ENCODE measurements at regions not wholly inside any gene's neighbourhood (a gene's known extent, or its start where the extent isn't known, plus 50 kb on each side); places are given as distances from the start of the nearest gene placed in this dataset.

GRCh38 chr1:222233444-222234158 is 314.3 kb downstream of the HHIPL2 start:
- DNase-seq, result no peak

- no peak for DNase-seq
Measured at GRCh38 chr1:222232842-222233241, 315.1 kb downstream of the HHIPL2 start.

GRCh38 chr1:222229672-222230312 is 318.1 kb downstream of the HHIPL2 start:
- no peak for DNase-seq

DNA sequence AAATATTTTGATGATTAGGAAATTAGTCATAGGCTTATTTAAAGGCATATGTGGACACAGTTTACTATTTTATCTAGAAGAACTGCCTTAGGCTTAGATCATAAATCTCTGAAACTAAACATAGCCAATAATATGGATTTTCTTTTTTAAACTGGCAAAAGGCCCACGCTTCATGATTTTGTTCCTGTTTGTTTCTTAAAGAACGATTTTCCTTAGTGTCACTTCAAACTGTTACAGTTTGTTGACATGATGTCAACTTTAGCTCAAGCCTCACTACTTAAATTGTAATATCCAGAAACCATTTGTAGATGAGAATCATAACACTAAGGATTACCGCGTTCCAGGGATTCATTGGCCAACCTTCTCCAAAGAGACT is 322.6 kb downstream of the HHIPL2 start:
- no peak for DNase-seq

DNA sequence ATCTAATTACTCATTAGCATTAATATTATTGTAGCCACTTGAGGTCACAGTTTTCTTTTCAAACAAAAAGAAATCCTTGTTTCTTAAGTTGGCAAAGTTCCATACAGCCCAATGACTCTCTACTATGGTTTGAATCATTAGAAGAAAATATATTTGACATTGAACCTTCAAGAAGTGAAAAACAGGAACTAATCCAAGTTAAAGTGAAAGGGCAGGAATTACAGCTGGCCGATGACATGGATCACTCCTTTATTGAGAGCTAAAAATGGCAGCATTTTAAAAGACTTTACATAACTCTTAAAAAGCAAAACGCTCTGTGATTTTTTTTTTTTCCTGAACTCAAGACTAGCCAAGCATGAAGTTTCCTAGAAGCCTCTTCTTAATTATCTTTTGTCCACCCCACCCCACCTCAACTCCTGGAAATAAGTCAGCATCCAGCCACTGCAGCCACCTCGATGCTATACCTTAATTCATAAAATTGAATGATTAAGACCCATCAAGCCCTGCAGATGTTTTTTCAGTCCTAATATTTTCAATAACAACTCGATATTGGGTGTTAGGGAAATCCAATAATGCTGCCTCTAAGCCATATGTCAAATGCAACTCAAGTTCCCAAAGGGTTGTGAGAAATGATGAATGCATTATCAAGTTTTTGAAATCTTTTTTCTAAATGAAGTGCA is 323.1 kb downstream of the HHIPL2 start:
- peak; percentile 14 for DNase-seq

DNA sequence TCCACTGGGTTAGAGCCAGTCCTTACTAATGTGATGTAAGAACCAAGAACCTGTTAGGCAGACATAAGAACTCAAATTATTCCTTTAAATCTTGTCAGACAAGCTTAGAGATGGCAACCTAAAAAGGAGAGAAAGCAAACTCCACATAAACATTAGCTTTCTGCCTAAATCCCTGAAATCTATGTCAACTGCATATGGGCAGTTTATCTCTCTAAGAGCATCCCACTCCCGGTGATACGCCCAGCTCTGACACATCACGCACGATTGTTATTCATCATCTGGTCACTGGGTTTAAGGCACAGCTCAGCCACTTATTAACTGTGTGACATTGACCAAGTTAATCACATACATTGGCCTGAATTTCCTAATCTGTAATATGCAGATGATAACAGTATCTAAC is 323.7 kb downstream of the HHIPL2 start:
- DNase-seq, result no peak

DNA sequence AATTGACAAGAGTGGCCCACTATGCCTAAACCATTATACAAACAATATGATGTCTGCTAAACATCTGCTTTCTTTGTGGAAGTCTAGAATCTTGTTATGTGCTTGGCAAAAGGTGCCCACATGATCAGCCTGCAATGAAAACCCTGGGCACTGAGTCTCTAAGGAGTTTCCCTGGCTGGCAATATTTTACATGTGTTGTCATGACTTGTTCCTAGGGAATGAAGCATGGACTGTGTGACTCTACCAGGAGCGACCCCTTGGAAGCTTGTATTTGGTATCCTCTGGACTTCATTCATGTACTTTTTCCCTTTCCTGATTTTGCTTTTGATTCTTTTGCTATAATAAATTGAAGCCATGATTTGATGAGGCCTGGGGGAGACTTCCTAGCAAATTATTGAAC is 324.9 kb downstream of the HHIPL2 start:
- no peak for DNase-seq

DNA sequence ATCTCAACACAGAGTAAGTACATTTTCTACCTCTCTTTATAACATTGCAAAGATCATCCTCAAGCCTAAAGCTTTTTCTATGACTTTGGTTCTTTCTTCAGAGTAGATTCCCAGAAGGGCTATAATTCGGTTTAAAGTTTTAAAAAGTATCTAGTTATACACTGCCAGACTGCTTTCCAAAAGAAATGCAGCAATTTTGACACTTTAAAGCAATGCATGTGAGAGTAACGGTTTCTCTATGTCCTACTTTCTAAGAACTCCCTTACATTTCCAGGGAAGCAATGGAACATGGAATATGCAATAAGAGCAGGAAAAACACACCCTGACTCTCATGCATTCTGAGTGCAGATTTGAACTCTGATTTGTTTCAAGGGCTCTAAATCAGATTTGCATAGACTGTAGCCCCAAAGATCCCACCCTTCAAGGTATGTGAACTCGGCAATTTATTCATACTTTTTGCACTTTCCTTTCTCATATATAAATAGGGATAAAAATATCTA is 331.6 kb downstream of the HHIPL2 start:
- no peak for DNase-seq

GRCh38 chr1:222210776-222211175 is 337.1 kb downstream of the HHIPL2 start:
- no peak for DNase-seq

- no peak for DNase-seq
Measured at GRCh38 chr1:222204475-222204874, 343.4 kb downstream of the HHIPL2 start.

DNA sequence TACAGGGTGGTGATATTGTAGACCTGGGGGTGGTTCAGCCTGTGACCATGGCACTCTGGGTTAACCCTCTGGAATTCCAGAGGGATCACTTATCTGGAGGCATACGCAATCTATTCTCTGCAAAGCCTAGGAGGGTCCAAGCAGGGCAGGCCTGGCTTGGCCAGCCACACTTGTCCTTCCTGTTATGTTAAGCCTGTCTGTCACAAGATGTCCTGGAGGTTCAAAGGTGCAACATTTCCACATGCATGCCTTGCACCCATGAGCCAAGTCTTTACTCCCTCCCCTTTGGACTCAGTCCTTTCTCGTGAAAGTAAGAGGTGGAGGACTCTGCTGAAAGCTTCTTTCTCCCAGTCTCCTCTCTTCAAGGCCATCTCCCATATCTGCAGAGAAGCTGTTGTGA is 345.1 kb downstream of the HHIPL2 start:
- DNase-seq, result no peak

DNA sequence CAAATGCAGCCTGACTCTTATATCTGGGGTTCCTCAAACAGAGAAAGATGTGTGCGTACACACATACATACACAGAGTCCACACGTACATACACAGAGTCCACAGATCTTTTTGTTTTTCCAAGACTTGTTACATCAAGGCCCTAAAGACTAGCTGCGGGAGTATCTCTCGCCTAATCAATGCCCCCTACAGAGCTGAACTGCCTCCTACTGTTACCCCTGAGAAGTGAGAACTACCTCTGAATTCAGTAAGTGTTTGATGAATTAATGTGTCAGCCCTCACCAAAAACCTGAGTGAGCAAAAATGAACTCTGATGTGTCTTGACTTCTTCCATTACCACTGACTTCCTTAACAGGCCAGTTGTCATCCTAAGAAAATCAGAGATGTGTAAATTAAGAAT is 351.2 kb downstream of the HHIPL2 start:
- no peak for DNase-seq

GRCh38 chr1:222196288-222196687 is 351.6 kb downstream of the HHIPL2 start:
- DNase-seq, result no peak

DNA sequence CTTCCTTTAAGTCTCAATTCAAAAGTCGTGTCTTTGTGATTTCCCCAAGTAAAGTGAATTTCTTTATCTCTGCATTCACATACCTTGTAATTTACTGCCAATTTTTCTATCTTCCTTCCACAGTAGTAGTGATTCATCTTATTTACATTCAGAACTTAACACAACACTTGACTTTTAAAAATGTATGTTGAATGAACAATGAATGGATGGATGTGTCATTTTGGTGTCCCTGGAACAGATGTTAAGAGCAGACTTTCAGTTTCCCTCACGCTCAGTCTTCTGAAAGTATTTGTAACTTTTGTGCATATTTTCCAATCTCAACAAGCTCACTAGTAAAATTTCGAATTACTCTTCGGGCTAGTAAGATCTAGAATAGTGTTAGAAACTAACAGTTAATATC is 352.0 kb downstream of the HHIPL2 start:
- no peak for DNase-seq

DNA sequence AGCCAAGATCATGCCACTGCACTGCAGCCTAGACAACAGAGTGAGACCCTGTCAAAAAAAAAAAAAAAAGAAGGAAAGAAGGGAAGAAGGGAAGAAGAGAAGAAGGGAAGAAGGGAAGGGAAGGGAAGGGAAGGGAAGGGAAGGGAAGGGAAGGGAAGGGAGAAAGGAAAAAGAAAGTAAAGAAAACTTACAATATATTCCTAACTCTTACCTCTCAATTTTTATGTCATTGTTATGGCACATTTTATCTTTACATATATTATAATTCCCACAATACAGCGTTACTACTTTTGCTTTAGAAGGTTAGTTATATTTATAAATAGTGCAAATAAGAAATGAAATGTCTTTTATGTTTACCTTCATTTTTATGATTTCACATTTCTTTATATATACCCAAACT is 358.7 kb downstream of the HHIPL2 start:
- DNase-seq, result no peak

- DNase-seq, result peak; percentile 21
Measured at GRCh38 chr1:222187566-222188332, 360.2 kb downstream of the HHIPL2 start.

- peak; percentile 25 for DNase-seq
Measured at GRCh38 chr1:222182641-222183040, 365.3 kb downstream of the HHIPL2 start.

- DNase-seq, result no peak
Measured at GRCh38 chr1:222181191-222181590, 366.7 kb downstream of the HHIPL2 start.

GRCh38 chr1:222177496-222177895 is 370.4 kb downstream of the HHIPL2 start:
- DNase-seq, result peak; percentile 18

- DNase-seq, result peak; percentile 56
Measured at GRCh38 chr1:222171005-222171404, 376.9 kb downstream of the HHIPL2 start.

DNA sequence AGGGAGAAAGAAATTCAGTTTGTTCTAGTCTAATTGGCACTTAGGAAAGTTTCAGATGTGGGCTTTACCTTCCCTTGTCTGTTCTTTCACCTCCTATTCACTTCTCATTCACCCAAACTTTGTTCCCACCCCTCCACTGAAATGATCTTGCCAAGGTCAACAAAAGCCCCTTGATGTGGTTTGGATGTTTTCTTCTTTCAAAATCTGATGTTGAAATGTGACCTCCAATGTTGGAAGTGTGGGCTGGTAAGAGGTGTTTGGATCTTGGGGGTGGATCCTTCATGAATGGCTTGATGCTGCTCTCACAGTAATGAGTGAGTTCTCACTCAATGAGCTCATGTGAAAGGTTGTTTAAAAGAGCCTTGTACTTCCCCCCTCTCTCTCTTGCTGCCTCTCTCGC is 379.3 kb downstream of the HHIPL2 start:
- no peak for DNase-seq

DNA sequence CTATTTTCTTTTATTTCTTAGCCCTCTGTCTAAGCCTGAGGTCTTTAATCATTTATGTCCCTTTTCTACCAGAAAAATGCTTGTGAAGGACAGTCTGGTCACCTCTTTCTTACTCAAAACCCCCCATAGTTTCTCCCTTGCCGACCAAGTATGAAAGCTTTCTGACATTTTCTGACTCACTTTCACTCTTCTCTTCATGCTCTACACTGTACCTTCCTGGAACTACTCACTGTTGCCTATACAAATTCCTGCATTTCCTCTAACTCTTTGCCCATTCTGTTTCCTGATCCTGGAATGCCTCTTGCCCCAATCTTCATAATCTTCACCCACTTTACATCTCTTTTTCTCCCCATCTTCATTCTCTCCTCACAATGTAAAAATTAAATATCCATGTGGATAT is 380.0 kb downstream of the HHIPL2 start:
- no peak for DNase-seq

- peak; percentile 75 for DNase-seq
Measured at GRCh38 chr1:222167111-222167510, 380.8 kb downstream of the HHIPL2 start.

All from fibroblast of upper back skin (primary cell).